CD4-positive, alpha-beta T cell treated with Interleukin-10 for 1 hour (primary cell): ENCODE measurements at regions not wholly inside any gene's neighbourhood (a gene's known extent, or its start where the extent isn't known, plus 50 kb on each side); places are given as distances from the start of the nearest gene placed in this dataset.

Experiments used
- DNase-seq: peaks from one replicate; pipeline ENCODE4 v3.0.0-alpha.2; 2020

- DNase-seq = no peak
Observed at GRCh38 chr10:120385992-120386391, 71.0 kb upstream of the PLPP4 start.

GRCh38 chr10:120386896-120387295 lies 70.1 kb upstream of the PLPP4 start:
- no peak for DNase-seq

- no peak for DNase-seq
Observed at GRCh38 chr10:120387326-120387725, 69.7 kb upstream of the PLPP4 start.

GRCh38 chr10:120392245-120392644 lies 64.8 kb upstream of the PLPP4 start:
- DNase-seq = no peak

GRCh38 chr10:120392671-120393079 lies 64.4 kb upstream of the PLPP4 start:
- no peak for DNase-seq

- no peak for DNase-seq
Observed at GRCh38 chr10:120394446-120394845, 62.6 kb upstream of the PLPP4 start.

- no peak for DNase-seq
Observed at GRCh38 chr10:120396228-120396627, 60.8 kb upstream of the PLPP4 start.

GRCh38 chr10:120398180-120398579 lies 58.8 kb upstream of the PLPP4 start:
- no peak for DNase-seq

GRCh38 chr10:120400601-120401000 lies 56.4 kb upstream of the PLPP4 start:
- DNase-seq = no peak

GRCh38 chr10:120402147-120402766 lies 54.8 kb upstream of the PLPP4 start:
- no peak for DNase-seq

- DNase-seq = no peak
Observed at GRCh38 chr10:120403109-120403508, 53.9 kb upstream of the PLPP4 start.

GRCh38 chr10:120406376-120406775 lies 50.7 kb upstream of the PLPP4 start:
- DNase-seq = no peak
